ENCODE measurements at regions not wholly inside any gene's neighbourhood (a gene's known extent, or its start where the extent isn't known, plus 50 kb on each side); places are given as distances from the start of the nearest gene placed in this dataset.

DNA sequence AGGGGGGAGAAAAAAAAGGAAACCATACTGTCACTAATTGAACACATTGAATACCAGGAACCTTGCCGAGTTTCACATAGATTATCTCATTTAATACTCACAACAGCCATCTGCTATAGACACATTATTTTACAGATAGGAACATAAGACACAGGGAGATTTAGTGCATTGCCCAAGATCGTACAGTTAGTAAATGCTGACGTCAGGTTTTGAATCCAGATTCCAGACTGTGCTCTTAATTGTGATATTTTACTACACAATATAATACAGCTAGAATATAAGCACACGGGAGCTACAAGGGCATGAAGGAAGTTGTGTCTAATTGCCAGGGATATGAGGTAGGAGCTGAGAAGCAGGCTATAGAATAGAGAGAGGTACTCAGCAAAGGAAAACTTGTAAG is 93.9 kb upstream of the MINDY3 start:
- TF ChIP-seq, protein P1, sequence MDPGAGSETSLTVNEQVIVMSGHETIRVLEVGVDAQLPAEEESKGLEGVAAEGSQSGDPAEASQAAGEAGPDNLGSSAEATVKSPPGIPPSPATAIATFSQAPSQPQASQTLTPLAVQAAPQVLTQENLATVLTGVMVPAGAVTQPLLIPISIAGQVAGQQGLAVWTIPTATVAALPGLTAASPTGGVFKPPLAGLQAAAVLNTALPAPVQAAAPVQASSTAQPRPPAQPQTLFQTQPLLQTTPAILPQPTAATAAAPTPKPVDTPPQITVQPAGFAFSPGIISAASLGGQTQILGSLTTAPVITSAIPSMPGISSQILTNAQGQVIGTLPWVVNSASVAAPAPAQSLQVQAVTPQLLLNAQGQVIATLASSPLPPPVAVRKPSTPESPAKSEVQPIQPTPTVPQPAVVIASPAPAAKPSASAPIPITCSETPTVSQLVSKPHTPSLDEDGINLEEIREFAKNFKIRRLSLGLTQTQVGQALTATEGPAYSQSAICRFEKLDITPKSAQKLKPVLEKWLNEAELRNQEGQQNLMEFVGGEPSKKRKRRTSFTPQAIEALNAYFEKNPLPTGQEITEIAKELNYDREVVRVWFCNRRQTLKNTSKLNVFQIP (CRISPR knock-in tag; IDR thresholded peaks at IDR 0.05; ENCODE audit: borderline replicate concordance, low read depth): no peak
- TF ChIP-seq RARB (CRISPR knock-in tag; IDR thresholded peaks at IDR 0.05) (no peak), PATZ1 (CRISPR knock-in tag; IDR thresholded peaks at IDR 0.05; ENCODE audit: borderline replicate concordance) (no peak)
